ENCODE measurements at regions not wholly inside any gene's neighbourhood (a gene's known extent, or its start where the extent isn't known, plus 50 kb on each side); places are given as distances from the start of the nearest gene placed in this dataset.
A peak's percentile ranks its signal among the peaks of the same experiment; 100 is the strongest.

DNA sequence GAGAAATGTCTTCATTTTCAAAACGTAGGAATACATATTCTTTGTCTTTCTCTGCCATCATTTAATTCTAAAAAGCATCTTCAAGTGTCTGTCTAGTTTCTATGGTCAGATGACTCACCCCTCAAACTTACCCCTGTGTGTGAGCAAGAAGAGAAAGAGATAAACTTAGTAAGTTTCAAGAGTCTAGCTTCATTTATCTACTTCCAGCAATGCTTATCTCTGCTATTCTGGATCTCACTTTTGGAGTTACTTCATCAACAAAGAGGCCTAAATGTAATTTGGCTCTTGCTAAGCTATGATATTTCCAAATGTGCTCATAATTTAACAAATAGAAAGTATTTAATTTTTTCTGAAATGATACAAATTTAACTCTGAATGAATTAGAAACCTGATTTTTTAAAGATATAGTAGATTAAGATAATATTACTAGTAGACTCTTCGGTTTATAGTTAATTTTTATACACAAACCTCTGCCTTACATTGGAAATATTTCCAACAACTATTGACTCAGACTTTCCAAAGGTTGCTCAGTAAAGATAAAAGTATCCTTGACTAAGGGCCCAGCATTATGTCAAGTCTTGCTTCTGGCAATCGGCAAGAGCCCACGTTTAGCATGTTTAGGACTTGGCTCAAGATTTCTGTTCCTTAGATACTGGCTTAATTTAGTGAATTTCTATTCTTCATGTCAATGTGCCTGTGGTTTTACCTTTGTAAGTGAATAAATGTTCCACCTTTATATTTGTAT is 1511.0 kb upstream of the SLC10A2 start:
- in situ Hi-C loops (cut with MboI; ENCODE audit: low sequenced_read_pairs, unreplicated experiment), result no loop called here
- DNase-seq (ENCODE audit: low spot score), result no peak
- TF ChIP-seq, protein P1, sequence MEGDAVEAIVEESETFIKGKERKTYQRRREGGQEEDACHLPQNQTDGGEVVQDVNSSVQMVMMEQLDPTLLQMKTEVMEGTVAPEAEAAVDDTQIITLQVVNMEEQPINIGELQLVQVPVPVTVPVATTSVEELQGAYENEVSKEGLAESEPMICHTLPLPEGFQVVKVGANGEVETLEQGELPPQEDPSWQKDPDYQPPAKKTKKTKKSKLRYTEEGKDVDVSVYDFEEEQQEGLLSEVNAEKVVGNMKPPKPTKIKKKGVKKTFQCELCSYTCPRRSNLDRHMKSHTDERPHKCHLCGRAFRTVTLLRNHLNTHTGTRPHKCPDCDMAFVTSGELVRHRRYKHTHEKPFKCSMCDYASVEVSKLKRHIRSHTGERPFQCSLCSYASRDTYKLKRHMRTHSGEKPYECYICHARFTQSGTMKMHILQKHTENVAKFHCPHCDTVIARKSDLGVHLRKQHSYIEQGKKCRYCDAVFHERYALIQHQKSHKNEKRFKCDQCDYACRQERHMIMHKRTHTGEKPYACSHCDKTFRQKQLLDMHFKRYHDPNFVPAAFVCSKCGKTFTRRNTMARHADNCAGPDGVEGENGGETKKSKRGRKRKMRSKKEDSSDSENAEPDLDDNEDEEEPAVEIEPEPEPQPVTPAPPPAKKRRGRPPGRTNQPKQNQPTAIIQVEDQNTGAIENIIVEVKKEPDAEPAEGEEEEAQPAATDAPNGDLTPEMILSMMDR (IDR thresholded peaks at IDR 0.05; ENCODE audit: borderline replicate concordance, control extremely low read depth, extremely low read depth, insufficient read depth, missing control alignments), result no peak

DNA sequence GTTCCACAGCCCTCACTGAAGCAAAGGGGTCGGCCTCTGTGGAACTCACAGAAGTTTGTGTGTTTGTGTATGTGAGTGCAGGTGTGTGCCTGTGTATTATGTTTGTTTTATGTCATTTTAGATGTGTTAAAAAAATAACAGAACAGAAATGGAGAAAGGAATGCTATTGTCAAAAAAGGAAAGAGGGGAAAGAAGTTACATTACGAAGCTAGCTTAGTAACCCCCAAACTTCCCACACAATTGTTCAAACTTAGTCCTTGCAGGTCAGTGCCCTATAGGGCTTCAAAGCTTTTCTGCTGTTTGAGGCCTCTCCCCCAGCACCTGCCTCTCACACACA is 1505.6 kb upstream of the SLC10A2 start:
- in situ Hi-C loops (cut with MboI; ENCODE audit: low sequenced_read_pairs, unreplicated experiment), result no loop called here

DNA sequence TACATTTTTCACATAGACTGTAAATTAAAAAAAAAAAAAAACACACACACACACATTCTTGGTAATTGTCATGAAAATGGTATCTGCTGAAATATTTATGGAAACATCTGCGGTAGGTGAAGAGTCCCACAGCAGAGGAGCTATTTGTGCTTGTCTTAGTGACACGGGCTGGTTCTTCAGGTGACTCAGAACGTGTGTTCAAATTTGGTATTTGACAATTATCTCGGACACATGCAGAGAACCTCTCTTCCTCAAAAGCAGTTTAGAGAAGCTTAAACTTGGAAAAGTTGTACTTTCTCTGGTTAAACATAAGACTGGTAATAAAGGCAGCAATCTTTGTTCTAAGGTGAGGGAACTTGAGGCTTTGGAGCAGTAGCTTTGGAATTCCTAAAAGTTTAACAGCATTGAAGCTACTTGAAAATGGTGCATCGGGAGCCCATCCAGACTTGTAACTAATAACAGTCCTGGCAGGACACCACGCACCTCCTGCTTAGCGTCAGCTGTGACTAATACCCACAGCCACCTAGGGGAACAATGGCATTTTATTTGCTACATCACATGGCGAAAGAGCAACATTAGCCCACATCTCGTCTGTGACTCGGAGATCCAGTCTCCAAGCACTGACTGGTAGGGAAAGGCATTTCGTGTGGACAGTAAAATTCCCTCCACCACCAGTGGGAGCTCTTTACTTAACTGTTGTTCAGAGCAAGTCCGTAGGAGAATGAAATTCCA is 1505.1 kb upstream of the SLC10A2 start:
- TF ChIP-seq, protein P1 (IDR thresholded peaks at IDR 0.05; ENCODE audit: borderline replicate concordance, control extremely low read depth, extremely low read depth, insufficient read depth, missing control alignments), result no peak
- in situ Hi-C loops (cut with MboI; ENCODE audit: low sequenced_read_pairs, unreplicated experiment), result no loop called here

More for the DNA sequence above, 1505.6 kb upstream of the SLC10A2 start:
- DNase-seq (ENCODE audit: low spot score), result no peak
- TF ChIP-seq, protein P1 (IDR thresholded peaks at IDR 0.05; ENCODE audit: borderline replicate concordance, control extremely low read depth, extremely low read depth, insufficient read depth, missing control alignments), result no peak

DNA sequence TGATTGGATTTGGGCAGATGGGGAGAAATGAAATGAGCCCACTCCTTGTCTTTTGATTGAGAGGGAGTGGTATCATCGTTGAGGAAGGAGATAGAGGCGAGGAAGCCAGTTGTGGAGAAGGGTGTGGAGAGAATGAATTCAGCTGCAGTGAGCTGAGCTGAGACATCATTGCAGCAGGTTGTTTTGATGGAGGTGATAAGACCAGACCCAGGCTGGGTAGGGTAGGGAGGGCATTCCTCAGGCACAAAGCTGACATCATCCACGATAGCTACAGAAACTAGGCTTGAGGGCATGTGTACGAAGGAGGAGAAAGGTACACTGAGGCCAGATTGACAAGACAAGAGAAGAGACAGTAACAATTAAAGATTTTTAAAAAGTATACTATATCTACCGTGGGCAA is 1500.9 kb upstream of the SLC10A2 start:
- TF ChIP-seq, protein P1 (IDR thresholded peaks at IDR 0.05; ENCODE audit: borderline replicate concordance, control extremely low read depth, extremely low read depth, insufficient read depth, missing control alignments), result no peak
- in situ Hi-C loops (cut with MboI; ENCODE audit: low sequenced_read_pairs, unreplicated experiment), result no loop called here
- DNase-seq (ENCODE audit: low spot score), result no peak

More for the DNA sequence above, 1505.1 kb upstream of the SLC10A2 start:
- peak; percentile 7 for DNase-seq (ENCODE audit: low spot score)

DNA sequence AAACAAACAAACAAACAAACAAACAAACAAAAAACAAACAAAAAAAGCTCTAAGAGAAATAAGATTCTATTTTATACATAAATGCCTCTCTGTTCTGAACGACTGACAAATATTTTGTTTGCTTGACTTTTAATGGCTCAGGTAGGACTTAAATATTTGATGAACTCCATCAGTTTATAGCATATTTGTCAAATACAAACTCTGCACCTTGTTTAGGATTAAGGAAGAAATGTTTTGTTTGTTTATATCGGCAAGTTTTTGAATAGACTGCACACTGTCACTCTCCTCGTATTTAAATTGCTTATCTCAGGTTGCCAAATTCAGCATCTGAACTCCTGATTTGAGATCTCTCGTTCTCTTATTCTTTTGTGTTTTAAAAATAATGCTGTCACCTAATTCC is 1499.7 kb upstream of the SLC10A2 start:
- no peak for DNase-seq (ENCODE audit: low spot score)
- in situ Hi-C loops (cut with MboI; ENCODE audit: low sequenced_read_pairs, unreplicated experiment), result no loop called here
- TF ChIP-seq, protein P1 (IDR thresholded peaks at IDR 0.05; ENCODE audit: borderline replicate concordance, control extremely low read depth, extremely low read depth, insufficient read depth, missing control alignments), result no peak

DNA sequence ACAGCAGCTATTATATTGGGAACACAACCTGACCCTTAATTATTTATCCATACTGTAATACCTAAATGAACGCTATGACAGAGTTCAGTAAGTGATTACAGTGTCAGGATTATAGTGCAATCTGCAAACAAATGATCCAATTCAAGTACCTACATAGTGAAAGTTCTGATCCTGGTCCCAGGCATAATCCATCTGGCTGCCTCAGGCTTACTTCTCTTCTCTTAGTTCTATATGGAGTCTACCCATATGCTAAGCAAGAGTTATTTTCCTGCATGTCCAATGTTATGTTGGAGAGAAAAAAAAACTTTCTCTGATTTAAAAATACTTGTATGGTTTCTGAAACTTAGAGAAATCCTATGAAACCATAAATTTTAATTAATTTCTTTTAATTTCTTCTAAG is 1487.7 kb upstream of the SLC10A2 start:
- in situ Hi-C loops (cut with MboI; ENCODE audit: low sequenced_read_pairs, unreplicated experiment), result no loop called here
- TF ChIP-seq, protein P1 (IDR thresholded peaks at IDR 0.05; ENCODE audit: borderline replicate concordance, control extremely low read depth, extremely low read depth, insufficient read depth, missing control alignments), result no peak
- DNase-seq (ENCODE audit: low spot score), result no peak

Data from GM13976 (cell line).